Activated CD8-positive, alpha-beta T cell treated with anti-CD3 and anti-CD28 coated beads, Interleukin-2, amount 10 ng/mL, durations not matched to agents 7 days and 5 days (primary cell): ENCODE measurements at regions not wholly inside any gene's neighbourhood (a gene's known extent, or its start where the extent isn't known, plus 50 kb on each side); places are given as distances from the start of the nearest gene placed in this dataset.

ENCODE experiments used
- ATAC-seq: fragments of 150-1000 bp; cut with Tn5 transposase; one replicate; pipeline ENCODE4 v1.10.0; 2021; ENCODE audit warnings: moderate library complexity
- CTCF ChIA-PET: fragments of 350-600 bp; sonication (Branson Sonifier 250); formaldehyde crosslinking; loops from one replicate; lab custom pipeline; 2021; ENCODE audit warnings: antibody characterized with exemption; lab: Charles Lee
- POLR2A ChIA-PET: fragments of 350-600 bp; sonication (Branson Sonifier 250); formaldehyde crosslinking; loops from one replicate; lab custom pipeline; 2021; ENCODE audit warnings: antibody characterized with exemption; lab: Charles Lee
- DNase-seq: peaks from one replicate; pipeline ENCODE4 v3.0.0-alpha.2; 2020
- H3K27ac Mint-ChIP-seq: one replicate; pipeline ENCODE4 v1.8.0; 2021; ENCODE audit warnings: mild to moderate bottlenecking, mixed read lengths
- H3K27me3 Mint-ChIP-seq: one replicate; pipeline ENCODE4 v1.8.0; 2021; ENCODE audit warnings: low read depth, mixed read lengths
- H3K36me3 Mint-ChIP-seq: one replicate; pipeline ENCODE4 v1.8.0; 2021; ENCODE audit warnings: low read depth, mixed read lengths
- H3K4me1 Mint-ChIP-seq: one replicate; pipeline ENCODE4 v1.8.0; 2021; ENCODE audit warnings: low read depth, mixed read lengths
- H3K4me3 Mint-ChIP-seq: one replicate; pipeline ENCODE4 v1.8.0; 2021; ENCODE audit warnings: mild to moderate bottlenecking, mixed read lengths
- H3K9me3 Mint-ChIP-seq: one replicate; pipeline ENCODE4 v1.8.0; 2022; ENCODE audit warnings: mixed read lengths; ENCODE audit not compliant: insufficient read depth

GRCh38 chr1:58104960-58105359 lies 441.6 kb downstream of the OMA1 start:
- CTCF ChIA-PET = no interaction called here
- POLR2A ChIA-PET = no interaction called here

GRCh38 chr1:58096714-58097113 lies 449.8 kb downstream of the OMA1 start:
- H3K4me1 Mint-ChIP-seq = no peaks in the 10 kb centered on the region
- no peaks in the 10 kb centered on the region for H3K9me3 Mint-ChIP-seq
- ChIA-PET POLR2A (no interaction called here), CTCF (no interaction called here)
- H3K36me3 Mint-ChIP-seq = no peaks in the 10 kb centered on the region
- H3K27me3 Mint-ChIP-seq = no peaks in the 10 kb centered on the region
- H3K27ac Mint-ChIP-seq = no peak overlapping the region
- DNase-seq = no peak
- H3K4me3 Mint-ChIP-seq = no peak overlapping the region
- ATAC-seq = no peak

More at GRCh38 chr1:58104960-58105359, 441.6 kb downstream of the OMA1 start:
- no peaks in the 10 kb centered on the region for H3K36me3 Mint-ChIP-seq
- DNase-seq (no peak), ATAC-seq (no peak)
- H3K27me3 Mint-ChIP-seq = no peaks in the 10 kb centered on the region
- H3K4me3 Mint-ChIP-seq = no peak overlapping the region
- H3K27ac Mint-ChIP-seq = no peak overlapping the region
- H3K9me3 Mint-ChIP-seq = no peaks in the 10 kb centered on the region
- H3K4me1 Mint-ChIP-seq = no peaks in the 10 kb centered on the region

GRCh38 chr1:58095183-58095582 lies 451.3 kb downstream of the OMA1 start:
- POLR2A ChIA-PET = no interaction called here
- Mint-ChIP-seq H3K27ac (no peak overlapping the region), H3K36me3 (no peaks in the 10 kb centered on the region), H3K4me3 (no peak overlapping the region), H3K9me3 (no peaks in the 10 kb centered on the region), H3K27me3 (no peaks in the 10 kb centered on the region), H3K4me1 (no peaks in the 10 kb centered on the region)
- no peak for ATAC-seq
- CTCF ChIA-PET = no interaction called here
- no peak for DNase-seq

- ATAC-seq = no peak
- Mint-ChIP-seq H3K27me3 (no peaks in the 10 kb centered on the region), H3K4me1 (no peaks in the 10 kb centered on the region), H3K4me3 (no peak overlapping the region), H3K27ac (no peak overlapping the region), H3K36me3 (no peaks in the 10 kb centered on the region), H3K9me3 (no peaks in the 10 kb centered on the region)
- ChIA-PET CTCF (no interaction called here), POLR2A (no interaction called here)
- DNase-seq = no peak
Observed at GRCh38 chr1:58094221-58094620, 452.3 kb downstream of the OMA1 start.

- ATAC-seq = no peak
- H3K9me3 Mint-ChIP-seq = no peaks in the 10 kb centered on the region
- no peaks in the 10 kb centered on the region for H3K4me1 Mint-ChIP-seq
- H3K27ac Mint-ChIP-seq = no peak overlapping the region
- H3K36me3 Mint-ChIP-seq = no peaks in the 10 kb centered on the region
- ChIA-PET CTCF (no interaction called here), POLR2A (no interaction called here)
- H3K27me3 Mint-ChIP-seq = no peaks in the 10 kb centered on the region
- no peak overlapping the region for H3K4me3 Mint-ChIP-seq
- DNase-seq = no peak
Observed at GRCh38 chr1:58090640-58091039, 455.9 kb downstream of the OMA1 start.

GRCh38 chr1:58089898-58090534 lies 456.5 kb downstream of the OMA1 start:
- Mint-ChIP-seq H3K9me3 (no peaks in the 10 kb centered on the region), H3K36me3 (no peaks in the 10 kb centered on the region), H3K4me3 (no peak overlapping the region), H3K27me3 (no peaks in the 10 kb centered on the region), H3K4me1 (no peaks in the 10 kb centered on the region), H3K27ac (no peak overlapping the region)
- ChIA-PET CTCF (no interaction called here), POLR2A (no interaction called here)
- no peak for ATAC-seq
- no peak for DNase-seq

GRCh38 chr1:58084266-58084665 lies 462.3 kb downstream of the OMA1 start:
- ChIA-PET POLR2A (no interaction called here), CTCF (no interaction called here)
- no peak overlapping the region for H3K4me3 Mint-ChIP-seq

GRCh38 chr1:58082596-58082995 lies 463.9 kb downstream of the OMA1 start:
- no peak for ATAC-seq
- POLR2A ChIA-PET = no interaction called here
- no peak overlapping the region for H3K4me3 Mint-ChIP-seq
- no peaks in the 10 kb centered on the region for H3K4me1 Mint-ChIP-seq
- CTCF ChIA-PET = no interaction called here
- no peak for DNase-seq
- H3K9me3 Mint-ChIP-seq = no peaks in the 10 kb centered on the region
- H3K27ac Mint-ChIP-seq = no peak overlapping the region
- no peaks in the 10 kb centered on the region for H3K27me3 Mint-ChIP-seq
- no peaks in the 10 kb centered on the region for H3K36me3 Mint-ChIP-seq

More at GRCh38 chr1:58084266-58084665, 462.3 kb downstream of the OMA1 start:
- no peaks in the 10 kb centered on the region for H3K9me3 Mint-ChIP-seq
- no peak for ATAC-seq
- no peaks in the 10 kb centered on the region for H3K36me3 Mint-ChIP-seq
- no peaks in the 10 kb centered on the region for H3K27me3 Mint-ChIP-seq
- no peak for DNase-seq
- no peaks in the 10 kb centered on the region for H3K4me1 Mint-ChIP-seq
- no peak overlapping the region for H3K27ac Mint-ChIP-seq

GRCh38 chr1:58076258-58076657 lies 470.3 kb downstream of the OMA1 start:
- CTCF ChIA-PET = no interaction called here
- Mint-ChIP-seq H3K4me1 (no peaks in the 10 kb centered on the region), H3K4me3 (no peak overlapping the region), H3K36me3 (no peaks in the 10 kb centered on the region), H3K27me3 (no peaks in the 10 kb centered on the region), H3K27ac (no peak overlapping the region), H3K9me3 (no peaks in the 10 kb centered on the region)
- no peak for DNase-seq
- ATAC-seq = no peak
- POLR2A ChIA-PET = no interaction called here

GRCh38 chr1:58075188-58075578 lies 471.3 kb downstream of the OMA1 start:
- ChIA-PET CTCF (no interaction called here), POLR2A (no interaction called here)
- H3K4me1 Mint-ChIP-seq = no peaks in the 10 kb centered on the region
- H3K36me3 Mint-ChIP-seq = no peaks in the 10 kb centered on the region
- no peak overlapping the region for H3K4me3 Mint-ChIP-seq
- DNase-seq = no peak
- H3K9me3 Mint-ChIP-seq = no peaks in the 10 kb centered on the region
- ATAC-seq = no peak
- no peaks in the 10 kb centered on the region for H3K27me3 Mint-ChIP-seq
- no peak overlapping the region for H3K27ac Mint-ChIP-seq

- Mint-ChIP-seq H3K27me3 (no peaks in the 10 kb centered on the region), H3K4me1 (no peaks in the 10 kb centered on the region), H3K4me3 (no peak overlapping the region), H3K36me3 (no peaks in the 10 kb centered on the region), H3K9me3 (no peaks in the 10 kb centered on the region), H3K27ac (no peak overlapping the region)
- POLR2A ChIA-PET = no interaction called here
- no peak for DNase-seq
- ATAC-seq = no peak
- CTCF ChIA-PET = interaction anchor here (0.6 kb wide), 1 partner anchor 313 kb away, joined by 3 read pairs; no protein-coding TSS in a partner anchor
Observed at GRCh38 chr1:58072450-58072849, 474.1 kb downstream of the OMA1 start.

- ChIA-PET CTCF (no interaction called here), POLR2A (no interaction called here)
- H3K27ac Mint-ChIP-seq = no peak overlapping the region
- H3K36me3 Mint-ChIP-seq = no peaks in the 10 kb centered on the region
- no peaks in the 10 kb centered on the region for H3K9me3 Mint-ChIP-seq
- no peaks in the 10 kb centered on the region for H3K27me3 Mint-ChIP-seq
- H3K4me3 Mint-ChIP-seq = no peak overlapping the region
- H3K4me1 Mint-ChIP-seq = no peaks in the 10 kb centered on the region
- DNase-seq = no peak
- no peak for ATAC-seq
Observed at GRCh38 chr1:58067082-58067481, 479.4 kb downstream of the OMA1 start.

- no peak for ATAC-seq
- Mint-ChIP-seq H3K27me3 (no peaks in the 10 kb centered on the region), H3K4me1 (no peaks in the 10 kb centered on the region), H3K27ac (no peak overlapping the region), H3K4me3 (no peak overlapping the region), H3K36me3 (no peaks in the 10 kb centered on the region), H3K9me3 (no peaks in the 10 kb centered on the region)
- ChIA-PET POLR2A (no interaction called here), CTCF (no interaction called here)
- no peak for DNase-seq
Observed at GRCh38 chr1:58065520-58065919, 481.0 kb downstream of the OMA1 start.
